HUDEP-2 (cell line): ENCODE measurements at regions not wholly inside any gene's neighbourhood (a gene's known extent, or its start where the extent isn't known, plus 50 kb on each side); places are given as distances from the start of the nearest gene placed in this dataset.

Experiments
- DNase-seq, 76 experiments: peaks; one replicate each; lab custom pipeline; 2025; ENCODE audit not compliant: unreplicated experiment in 76 of 76; lab: John Stamatoyannopoulos, UW

DNA sequence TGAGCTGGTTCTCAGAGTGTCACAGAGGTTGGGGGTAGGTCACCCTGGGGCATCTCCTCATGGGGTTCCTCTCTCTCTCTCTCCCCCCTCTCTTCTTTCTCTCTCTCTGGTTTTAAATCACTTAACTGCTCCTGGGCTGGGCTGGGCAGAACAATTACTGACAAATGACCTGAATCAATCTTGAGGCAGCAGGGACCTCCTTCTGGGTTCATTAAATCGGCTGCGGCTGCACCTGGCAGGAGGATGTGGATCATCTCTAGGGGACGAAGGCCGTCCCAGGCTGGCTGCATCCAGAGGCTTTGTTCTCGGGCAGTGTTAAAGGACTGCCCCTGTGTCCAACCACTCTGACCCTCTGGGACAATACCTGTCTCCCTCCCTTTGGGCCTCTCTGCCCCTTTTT, 143.1 kb downstream of the TLE3 start:
- no peak for DNase-seq

DNA sequence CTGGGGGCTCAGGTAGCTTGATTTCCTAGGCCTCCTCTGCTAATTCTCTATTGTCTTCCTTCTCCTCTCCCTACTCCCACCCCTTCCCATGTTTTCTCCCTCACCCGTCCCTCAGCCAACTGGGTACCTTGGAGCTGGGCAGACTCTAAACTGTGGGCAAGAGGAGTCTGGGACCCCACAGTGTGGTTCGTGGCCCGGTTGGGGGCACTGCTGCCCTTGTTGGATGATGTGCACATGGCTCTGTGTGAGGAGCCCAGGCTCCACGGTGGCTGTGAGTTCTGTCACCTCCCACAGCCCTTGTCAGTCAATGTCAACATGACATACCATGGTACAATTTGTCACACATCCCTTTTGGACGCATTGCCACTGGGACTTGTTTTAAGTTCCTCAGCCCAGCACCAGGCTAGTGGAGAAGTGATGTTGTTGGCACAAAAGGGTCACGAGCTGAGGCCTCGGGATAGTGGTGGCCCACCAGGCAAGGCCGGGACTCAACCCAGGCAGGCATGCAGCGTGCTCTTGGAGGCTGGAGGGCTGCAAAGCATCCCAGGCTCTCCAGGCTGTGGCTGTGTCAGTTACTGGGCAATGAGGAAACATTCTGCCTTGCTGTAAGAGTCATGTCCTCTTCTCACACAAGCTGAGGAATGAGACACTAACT, 142.3 kb downstream of the TLE3 start:
- no peak for DNase-seq

DNA sequence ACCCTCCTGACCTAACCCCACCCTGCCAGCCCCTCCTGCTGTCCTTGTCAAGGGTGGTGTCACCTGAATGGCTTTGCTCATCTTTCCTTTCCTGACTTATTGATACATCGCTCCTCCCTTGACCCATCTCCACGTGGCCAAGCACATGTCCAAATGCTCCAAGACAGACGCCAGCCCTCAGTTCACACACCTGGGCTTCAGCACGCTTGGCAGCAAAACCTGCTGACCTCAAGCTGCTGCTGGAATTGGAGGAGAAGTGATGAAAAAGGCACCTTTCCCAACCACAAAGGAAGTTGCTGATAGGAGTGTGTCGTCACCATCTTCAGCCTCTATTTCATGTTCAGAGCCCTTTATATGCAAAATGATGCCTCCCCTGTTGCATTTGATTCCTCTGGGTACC, 141.3 kb downstream of the TLE3 start:
- no peak for DNase-seq

DNA sequence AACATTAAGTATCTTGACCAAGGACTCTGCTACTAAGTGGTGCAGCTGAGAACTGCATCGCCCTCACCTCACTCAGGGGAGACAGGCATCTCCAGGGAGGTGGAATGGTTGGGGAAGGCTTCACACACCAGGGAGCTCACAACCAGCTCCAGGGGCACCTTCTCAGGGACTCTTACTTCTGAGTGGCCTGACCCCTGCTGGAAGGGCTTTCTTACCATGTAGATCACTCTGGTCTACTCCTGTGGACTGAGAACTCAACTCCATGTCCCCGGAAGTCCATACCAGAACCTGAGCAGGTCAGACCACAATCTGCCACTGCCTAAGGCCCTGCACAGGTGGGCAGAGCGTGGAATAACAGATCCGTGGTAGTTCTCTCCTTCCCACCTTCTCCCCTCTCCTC, 140.5 kb downstream of the TLE3 start:
- peak in 2 of 76 experiments; percentile 4 to 6 for DNase-seq

DNA sequence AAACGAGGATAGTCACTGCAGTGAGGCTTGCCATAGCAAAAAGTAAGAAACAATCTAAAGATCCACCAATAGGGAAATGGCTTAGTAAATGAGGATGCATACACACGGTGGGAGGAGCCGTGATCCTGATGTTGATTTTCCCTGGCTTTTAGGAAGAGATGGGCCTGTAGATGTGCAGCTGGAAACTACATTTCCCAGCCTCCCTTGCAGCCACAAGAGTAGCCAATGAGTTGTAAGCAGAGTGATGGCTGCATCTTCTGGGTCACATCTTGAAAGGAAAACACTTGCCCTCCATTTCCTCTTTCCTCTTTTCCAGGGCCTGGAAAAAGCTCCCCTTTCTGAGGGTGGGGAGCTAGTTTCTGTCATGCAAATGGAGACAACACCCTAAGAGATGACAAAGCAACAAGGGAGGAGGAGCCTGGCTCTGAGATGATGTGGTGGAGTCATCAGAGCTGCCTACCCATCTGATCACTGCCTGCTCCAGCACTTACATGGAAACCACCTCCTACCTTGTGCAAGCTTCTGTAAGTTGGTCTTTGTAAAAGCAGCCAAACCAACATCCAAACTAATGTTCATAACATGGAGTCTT, 139.1 kb downstream of the TLE3 start:
- no peak for DNase-seq

DNA sequence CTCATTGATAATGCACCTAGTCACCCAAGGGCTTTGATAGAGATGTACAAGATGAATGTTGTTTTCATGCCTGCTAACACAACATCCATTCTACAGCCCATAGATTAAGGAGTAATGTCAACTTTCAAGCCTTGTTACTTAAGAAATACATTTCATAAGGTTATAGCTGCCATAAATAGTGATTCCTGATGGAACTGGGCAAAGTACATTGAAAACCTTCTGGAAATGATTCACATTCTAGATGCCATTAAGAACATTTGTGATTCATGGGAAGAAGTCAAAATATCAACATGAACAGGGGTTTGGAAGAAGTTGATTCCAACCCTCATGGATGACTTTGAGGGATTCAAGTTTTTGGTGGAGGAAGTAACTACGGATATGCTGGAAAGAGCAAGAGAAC, 135.2 kb downstream of the TLE3 start:
- DNase-seq = no peak

DNA sequence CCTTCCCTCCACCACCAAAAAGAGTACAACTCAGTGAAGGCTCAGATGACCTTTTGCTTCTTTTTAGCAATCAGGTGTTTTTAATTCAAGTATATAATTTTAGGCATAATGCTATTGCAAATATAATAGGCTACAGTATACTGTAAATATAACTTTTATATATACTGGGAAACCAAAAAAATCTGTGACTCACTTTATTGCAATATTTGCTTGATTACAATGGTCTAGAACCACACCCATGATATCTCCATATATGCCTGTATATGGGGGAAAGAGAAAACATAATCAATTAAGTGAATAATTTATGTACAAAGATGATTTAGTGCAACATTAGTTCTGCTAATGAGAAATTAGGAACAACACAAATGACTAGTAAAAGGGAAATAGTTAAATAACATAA, 134.3 kb downstream of the TLE3 start:
- DNase-seq = no peak

DNA sequence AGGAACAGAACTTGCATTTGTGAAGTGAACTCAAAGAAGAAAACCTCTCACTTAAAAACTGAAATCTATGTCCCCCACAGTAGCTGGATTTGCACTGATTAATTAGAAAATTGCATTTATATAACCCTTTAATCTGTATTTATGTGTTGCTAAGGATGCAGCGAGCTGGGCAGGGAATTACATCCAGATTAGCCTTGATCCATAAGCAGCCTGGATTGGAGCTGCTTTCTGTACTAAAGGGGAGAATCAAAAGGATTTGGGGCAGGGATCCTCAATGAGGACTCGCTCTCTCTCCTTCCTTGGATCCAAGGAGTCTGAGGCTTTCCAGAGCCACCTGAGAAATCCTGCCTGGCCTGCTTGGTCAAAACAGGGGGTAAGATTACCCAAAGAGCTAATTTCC, 125.9 kb downstream of the TLE3 start:
- no peak for DNase-seq

DNA sequence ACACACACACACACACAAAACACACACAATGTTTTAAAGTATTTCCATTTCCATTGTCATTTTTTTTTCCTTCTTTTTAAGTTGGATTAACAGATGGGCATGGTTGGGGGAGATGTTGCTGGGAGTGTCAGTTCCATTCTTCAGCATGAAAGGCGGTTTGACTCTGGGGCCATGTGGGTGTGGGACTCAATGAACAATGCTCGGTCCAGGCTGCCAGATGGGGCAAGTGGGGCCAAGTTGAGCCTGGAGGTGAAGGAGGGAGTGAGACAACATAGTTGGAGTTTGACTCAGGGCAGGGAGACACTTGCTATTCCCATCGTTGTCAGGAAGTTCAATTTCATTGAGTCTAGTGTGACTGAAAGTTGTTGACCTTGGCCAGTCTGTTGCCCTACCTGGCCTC, 125.3 kb downstream of the TLE3 start:
- DNase-seq = no peak

DNA sequence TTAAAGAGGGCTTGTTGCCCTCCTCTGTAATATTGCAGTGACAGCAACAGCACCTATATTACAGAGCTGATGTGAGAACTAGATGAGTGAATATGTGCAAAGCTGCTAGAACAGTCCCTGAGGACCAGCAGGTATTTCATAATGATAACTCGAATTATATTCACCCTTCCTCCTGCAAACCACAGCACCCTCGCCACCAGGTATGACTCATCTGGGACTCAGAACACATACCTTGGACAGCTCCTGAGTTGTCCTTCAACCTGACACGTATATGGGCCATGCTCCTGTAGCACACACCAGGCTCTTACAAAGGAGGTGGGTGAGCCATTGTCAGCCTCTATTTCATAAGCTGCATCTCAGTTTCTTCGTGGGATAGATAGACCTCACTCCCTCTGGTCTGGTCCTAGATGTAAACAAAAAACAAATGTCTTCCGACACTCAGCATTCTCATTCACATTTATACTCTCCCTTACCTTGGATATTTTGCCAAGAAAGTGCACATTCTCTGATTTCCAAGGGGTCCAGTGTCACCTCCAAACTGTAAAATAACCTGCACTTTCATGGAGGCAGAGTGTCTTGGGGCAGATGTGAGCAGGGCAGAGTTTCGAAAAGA, 124.5 kb downstream of the TLE3 start:
- DNase-seq = peak in 3 of 76 experiments; percentile 6 to 13 (median 11)

DNA sequence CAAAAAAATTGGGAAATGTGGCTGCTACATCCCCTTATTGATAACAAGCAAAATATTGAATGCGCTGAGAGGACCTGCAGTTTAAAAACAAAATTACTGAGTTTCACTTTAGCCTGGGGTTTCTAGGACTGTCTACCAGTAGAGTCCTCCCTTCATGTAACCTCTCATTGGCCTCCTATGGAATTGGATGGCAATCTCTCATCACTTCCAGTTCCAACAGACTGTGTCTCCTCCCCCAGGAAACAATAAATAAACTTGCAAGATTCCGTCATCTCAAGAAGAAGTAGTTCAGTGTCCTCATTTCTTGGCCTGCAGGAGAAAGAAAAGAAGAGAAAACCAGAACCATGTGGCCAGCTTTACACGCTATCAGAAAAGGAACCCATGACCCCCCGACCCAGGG, 123.8 kb downstream of the TLE3 start:
- DNase-seq = no peak

DNA sequence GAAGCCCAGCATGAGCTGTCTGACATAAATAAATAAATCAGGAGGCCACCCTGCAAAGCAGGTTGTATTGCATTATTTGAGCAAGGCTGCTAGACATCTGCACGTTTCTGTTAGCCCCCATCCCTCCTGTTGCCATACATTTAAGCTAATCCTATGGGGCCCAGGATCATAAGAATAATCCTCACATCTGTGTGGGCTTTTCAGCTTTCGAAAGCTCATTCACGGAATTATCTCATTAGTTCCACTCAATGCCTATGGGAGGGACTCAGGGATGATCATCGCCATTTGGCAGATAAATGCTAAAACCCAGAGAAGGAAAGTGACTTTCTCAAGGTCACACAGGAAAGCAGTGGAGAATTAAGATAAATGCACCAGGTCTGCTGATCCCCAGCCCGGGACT, 123.4 kb downstream of the TLE3 start:
- no peak for DNase-seq

DNA sequence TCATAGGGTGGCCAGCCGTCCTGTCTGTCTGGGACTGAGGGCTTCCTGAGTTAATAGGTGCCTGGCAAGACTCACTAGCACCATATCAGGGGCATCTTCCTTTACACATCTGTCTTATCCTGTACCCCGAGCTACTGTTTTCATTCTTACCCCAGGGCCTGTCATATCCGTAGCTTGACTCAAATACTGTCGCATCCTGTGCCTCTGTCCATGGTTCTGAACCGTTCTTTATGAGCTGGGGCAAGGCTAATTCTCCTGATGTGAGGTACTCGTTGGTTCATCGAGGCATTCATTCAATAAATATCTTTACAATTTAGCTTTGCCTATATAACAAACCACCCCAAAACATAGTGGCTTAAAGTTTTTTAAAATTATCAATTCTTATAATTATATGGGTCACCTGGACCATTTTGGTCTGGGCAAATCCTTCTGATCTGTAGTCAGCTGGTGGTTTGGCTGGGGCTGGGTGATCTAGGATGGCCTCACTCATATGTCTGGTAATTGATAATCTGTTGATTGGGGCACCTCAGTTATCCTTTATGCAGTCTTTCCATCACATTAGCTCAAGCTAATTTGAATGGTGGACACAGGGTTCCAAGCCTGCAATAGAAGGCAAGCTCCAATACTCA, 121.2 kb downstream of the TLE3 start:
- DNase-seq = peak in 28 of 76 experiments; percentile 3 to 48 (median 20)

DNA sequence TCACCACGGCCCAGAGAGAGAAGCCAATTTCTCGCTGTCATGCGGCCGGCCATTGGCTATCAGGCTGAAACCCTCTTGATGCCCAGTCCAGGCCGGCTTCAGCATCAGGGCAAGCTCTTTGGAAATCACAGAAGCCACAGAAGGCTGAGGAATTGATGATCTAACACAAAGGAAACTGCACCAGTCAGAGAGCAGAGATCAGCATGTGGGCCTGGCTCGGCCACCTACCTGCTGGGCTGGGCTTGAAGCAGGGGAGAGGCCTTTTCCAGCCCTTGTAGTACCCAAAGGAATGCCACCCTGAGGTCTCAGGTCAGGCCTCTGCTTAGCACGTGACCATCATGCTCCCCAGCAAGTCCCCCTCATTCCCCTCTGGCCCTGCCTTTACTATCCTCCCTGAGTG, 119.1 kb downstream of the TLE3 start:
- no peak for DNase-seq

DNA sequence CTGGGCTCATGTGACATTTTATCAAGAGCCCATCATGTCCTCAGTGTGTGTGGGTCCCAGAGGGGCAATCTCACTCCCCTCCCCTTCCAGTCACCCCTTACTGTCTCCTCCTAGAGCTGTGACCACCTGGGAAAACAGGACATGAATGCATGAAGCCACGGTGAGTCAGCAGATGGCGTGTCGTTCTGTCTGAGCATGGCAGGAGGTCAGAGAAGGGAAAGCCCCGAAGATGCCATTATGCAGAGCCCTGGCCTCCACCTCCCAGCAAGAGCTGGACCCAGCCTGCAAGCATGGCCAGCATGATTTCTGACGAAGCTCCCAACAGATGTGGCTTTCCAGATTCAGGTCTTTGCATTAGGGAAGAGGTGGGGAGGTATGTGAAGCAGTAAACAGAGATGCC, 118.5 kb downstream of the TLE3 start:
- peak in 2 of 76 experiments; percentile 3 to 4 for DNase-seq

DNA sequence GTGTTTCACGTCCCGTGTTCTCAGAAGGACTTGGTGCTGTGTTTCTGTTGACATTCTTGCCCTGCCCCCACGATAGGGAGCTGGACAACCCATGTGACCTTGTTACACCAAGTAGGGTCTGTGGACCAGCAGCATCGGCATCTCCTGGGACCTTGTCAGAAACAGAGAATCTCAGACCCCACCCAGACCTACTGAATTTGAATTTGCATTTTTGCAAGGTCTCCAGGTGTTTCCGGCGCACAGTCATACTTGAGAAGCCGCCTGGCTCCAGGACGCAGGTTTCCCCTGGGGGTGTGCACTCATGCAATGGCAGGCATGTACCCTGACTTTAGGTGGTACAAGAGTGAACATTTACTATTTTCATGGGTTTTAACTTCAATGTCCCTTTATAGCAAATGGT, 117.9 kb downstream of the TLE3 start:
- DNase-seq = no peak

DNA sequence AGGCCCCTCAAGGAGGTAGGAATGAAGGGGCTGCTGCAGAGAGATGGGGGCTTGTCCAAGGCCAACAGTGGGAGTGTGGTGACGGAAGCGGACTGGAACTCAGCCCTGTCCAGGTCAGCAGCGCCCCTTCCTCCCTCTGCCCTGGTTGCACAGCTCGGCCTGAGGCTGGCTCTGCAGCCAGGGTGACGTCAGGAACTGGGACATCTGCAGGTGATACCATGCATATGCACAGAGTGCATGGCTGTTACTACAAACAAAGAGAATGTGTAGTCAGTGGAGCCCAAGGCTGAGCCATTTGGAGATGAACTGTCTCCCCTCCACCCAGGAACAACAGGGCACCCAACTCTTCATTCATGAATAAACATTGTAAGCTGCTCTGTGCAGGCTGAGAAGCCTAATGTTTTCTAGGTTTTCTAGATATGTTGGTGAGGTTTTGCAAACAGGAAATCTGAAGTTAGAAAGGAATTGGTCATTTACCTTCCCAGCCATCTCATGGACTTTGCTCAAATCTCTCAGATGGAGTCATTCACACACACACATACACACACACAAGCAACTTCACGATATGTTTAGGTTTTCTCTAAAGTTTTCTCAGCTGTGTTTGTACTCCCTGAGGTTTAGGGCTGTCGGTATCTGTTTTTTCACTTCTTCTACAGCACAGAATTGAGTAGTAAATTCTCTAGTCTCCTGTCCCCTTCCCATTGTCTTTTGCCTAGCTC, 117.2 kb downstream of the TLE3 start:
- DNase-seq = no peak

DNA sequence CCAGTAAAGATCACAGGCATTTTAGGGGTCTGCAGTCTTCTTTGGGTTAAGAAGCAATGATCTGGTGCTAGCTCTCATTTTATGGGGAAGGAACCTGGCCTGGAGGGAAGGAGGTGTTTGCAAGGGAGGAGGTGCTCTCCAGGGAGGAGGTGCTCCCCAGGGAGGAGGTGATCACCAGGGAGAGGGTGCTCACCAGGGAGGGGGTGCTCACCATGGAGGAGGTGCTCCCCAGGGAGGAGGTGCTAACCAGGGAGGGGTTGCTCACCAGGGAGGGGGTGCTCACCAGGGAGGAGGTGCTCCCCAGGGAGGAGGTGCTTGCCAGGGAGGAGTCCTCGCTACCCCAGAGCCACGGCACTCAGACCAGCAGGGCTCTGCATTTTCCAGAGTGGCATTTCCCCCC, 115.7 kb downstream of the TLE3 start:
- no peak for DNase-seq

DNA sequence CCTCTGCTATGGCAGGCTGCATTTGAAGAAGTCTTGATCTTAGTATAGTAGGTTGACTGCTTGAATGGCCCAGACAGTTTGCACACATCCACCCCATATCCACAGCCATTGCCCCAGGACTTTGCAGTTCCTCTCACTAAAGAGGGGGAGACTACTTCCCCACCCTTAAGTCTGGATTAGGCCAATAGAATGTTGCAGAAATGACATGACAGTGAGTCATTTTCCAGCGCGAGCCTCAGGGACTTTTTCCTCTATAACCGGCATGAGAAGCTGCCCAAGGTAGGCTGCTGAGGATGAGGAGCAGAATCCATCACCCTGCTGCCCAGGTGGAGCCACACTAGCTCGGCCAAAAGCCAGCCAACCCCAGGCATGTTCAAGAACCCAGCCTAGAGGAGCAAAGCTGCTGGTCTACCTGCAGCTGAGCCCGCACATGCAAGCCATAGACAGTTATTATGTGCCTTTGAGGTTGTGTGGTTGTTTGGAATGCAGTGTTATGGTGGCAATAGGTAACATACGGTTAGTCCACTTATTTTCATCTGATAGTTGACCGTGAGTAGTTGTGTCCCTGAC, 113.9 kb downstream of the TLE3 start:
- DNase-seq = no peak

DNA sequence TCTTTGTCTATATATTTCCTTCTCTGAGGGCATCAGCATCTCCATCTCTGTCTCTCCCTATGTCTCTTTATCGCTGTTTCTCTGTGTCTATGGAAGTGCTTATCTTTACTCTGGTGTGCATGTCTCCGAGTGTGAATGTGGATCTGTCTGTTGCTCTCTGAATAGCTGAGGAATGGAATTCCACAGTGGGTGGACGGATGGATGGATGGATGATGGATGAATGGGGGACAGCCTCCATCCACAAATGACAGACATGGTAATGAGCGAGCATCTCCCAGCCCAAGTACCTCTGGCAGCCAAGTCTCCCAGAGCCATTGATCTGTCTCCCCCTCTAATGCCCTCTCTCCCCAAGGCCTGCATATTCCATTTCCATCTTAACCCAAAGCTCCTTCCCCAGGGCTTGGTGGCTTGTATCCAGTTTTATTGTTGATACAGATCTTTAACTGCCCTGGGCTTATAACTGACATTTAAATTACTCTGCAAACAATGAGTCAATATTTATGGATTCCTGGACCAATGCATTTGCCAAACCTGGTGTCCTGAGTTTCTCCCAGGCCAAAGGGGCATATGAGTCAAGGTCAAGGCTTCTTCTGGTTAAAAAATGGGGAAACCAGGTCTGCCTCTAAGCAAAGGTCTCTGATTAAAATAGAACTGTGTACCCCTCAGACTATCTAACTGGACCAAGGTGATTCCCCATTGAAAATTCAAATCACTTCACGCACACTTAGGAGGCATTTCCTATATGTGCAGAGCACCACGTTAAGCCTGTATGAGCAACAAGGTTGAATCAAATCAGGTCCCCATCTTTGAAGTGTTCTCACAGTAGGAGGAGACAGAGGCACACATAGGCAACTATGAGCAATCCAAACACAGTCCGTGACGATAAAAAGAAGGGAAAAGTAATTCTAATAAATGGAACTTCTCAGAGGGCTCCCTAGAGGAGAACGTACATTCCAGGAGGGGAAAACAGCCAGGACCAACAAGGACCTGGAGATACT, 109.9 kb downstream of the TLE3 start:
- DNase-seq = no peak
